HEK293 (cell line): ENCODE measurements at regions not wholly inside any gene's neighbourhood (a gene's known extent, or its start where the extent isn't known, plus 50 kb on each side); places are given as distances from the start of the nearest gene placed in this dataset.

Experiments
- CTCF ChIA-PET: fragments of 350-600 bp; formaldehyde crosslinking; extraction: SDS; loops from one replicate; lab custom pipeline; 2021; ENCODE audit warnings: antibody characterized with exemption; lab: Yijun Ruan, JAX
- POLR2A ChIA-PET: fragments of 300-600 bp; formaldehyde crosslinking; extraction: SDS; loops from one replicate; lab custom pipeline; 2020; ENCODE audit warnings: antibody characterized with exemption, inconsistent platforms; lab: Yijun Ruan, JAX
- H3K27ac ChIP-seq: fragments of 200-500 bp; sonication (Bioruptor generic); 2 replicates; pipeline ENCODE4 v1.5.1; 2014; ENCODE audit warnings: low read depth, low read length, control low read depth, inconsistent platforms; ENCODE audit errors: extremely low read depth
- H3K36me3 ChIP-seq, 2 experiments: fragments of 200-500 bp in 1 of 2; sonication (Bioruptor generic) in 1 of 2; 1 replicate in 1 of 2; 2 replicates in 1 of 2; pipeline ENCODE4 v1.5.1; 2014 to 2017; ENCODE audit warnings: inconsistent platforms in 2 of 2, low read length in 2 of 2; ENCODE audit not compliant: control insufficient read depth in 2 of 2, insufficient read depth in 1 of 2
- H3K4me1 ChIP-seq: fragments of 200-500 bp; sonication (Bioruptor generic); 2 replicates; pipeline ENCODE4 v1.5.1; 2014; ENCODE audit warnings: mild to moderate bottlenecking, low read length, inconsistent platforms; ENCODE audit not compliant: control insufficient read depth, insufficient read depth
- H3K4me3 ChIP-seq: 2 replicates; pipeline ENCODE4 v1.5.1; 2011; ENCODE audit warnings: low read depth, mild to moderate bottlenecking, control low read depth, low read length, moderate library complexity
- H3K9me3 ChIP-seq: fragments of 200-500 bp; sonication (Bioruptor generic); 2 replicates; pipeline ENCODE4 v1.5.1; 2014; ENCODE audit warnings: low read depth, low read length, inconsistent platforms; ENCODE audit not compliant: control insufficient read depth, insufficient read depth
- AEBP2 ChIP-seq: fragments of 450-650 bp; formaldehyde crosslinking; IDR thresholded peaks from 2 replicates; pipeline ENCODE4 v1.5.1; 2016; ENCODE audit warnings: missing biosample characterization, missing genetic modification characterization, borderline replicate concordance
- ELK4 ChIP-seq: IDR thresholded peaks from 2 replicates; pipeline ENCODE4 v1.6.1; 2011; ENCODE audit warnings: mild to moderate bottlenecking, low read depth, low read length, borderline replicate concordance
- GLIS1 ChIP-seq: fragments of 450-650 bp; formaldehyde crosslinking; IDR thresholded peaks from 2 replicates; pipeline ENCODE4 v1.5.1; 2016; ENCODE audit warnings: missing biosample characterization, missing genetic modification characterization
- IKZF3 ChIP-seq: fragments of 450-650 bp; IDR thresholded peaks from 2 replicates; pipeline ENCODE4 v1.5.0; 2018; ENCODE audit warnings: missing biosample characterization, mild to moderate bottlenecking, missing genetic modification characterization, moderate library complexity
- KLF10 ChIP-seq: fragments of 450-650 bp; IDR thresholded peaks from 2 replicates; pipeline ENCODE4 v1.5.1; 2018; ENCODE audit warnings: missing biosample characterization, mild to moderate bottlenecking, missing genetic modification characterization
- SP2 ChIP-seq: fragments of 450-650 bp; formaldehyde crosslinking; IDR thresholded peaks from 2 replicates; pipeline ENCODE4 v1.5.1; 2016; ENCODE audit warnings: missing biosample characterization, missing genetic modification characterization
- ZNF501 ChIP-seq: fragments of 450-650 bp; formaldehyde crosslinking; IDR thresholded peaks from 2 replicates; pipeline ENCODE4 v1.5.1; 2016; ENCODE audit warnings: missing biosample characterization, missing genetic modification characterization
- ZNF529 ChIP-seq: fragments of 450-650 bp; formaldehyde crosslinking; IDR thresholded peaks from 2 replicates; pipeline ENCODE4 v1.5.1; 2017; ENCODE audit warnings: missing genetic modification characterization, missing biosample characterization; ENCODE audit not compliant: insufficient replicate concordance
- ZNF623 ChIP-seq: fragments of 450-650 bp; formaldehyde crosslinking; IDR thresholded peaks from 2 replicates; pipeline ENCODE4 v1.5.1; 2016; ENCODE audit warnings: missing biosample characterization, missing genetic modification characterization
- ZSCAN18 ChIP-seq: fragments of 450-650 bp; formaldehyde crosslinking; IDR thresholded peaks from 2 replicates; pipeline ENCODE4 v1.5.1; 2016; ENCODE audit warnings: missing biosample characterization, missing genetic modification characterization
- TF ChIP-seq, protein P1 (sequence below): fragments of 450-650 bp; formaldehyde crosslinking; IDR thresholded peaks from 2 replicates; pipeline ENCODE4 v1.5.1; 2016; ENCODE audit warnings: missing biosample characterization, missing genetic modification characterization, borderline replicate concordance
- TF ChIP-seq, protein P2 (sequence below): fragments of 450-650 bp; formaldehyde crosslinking; IDR thresholded peaks from 2 replicates; pipeline ENCODE4 v1.5.1; 2016; ENCODE audit warnings: missing biosample characterization, missing genetic modification characterization

GRCh38 chr7:16144361-16144760, 277.0 kb downstream of the CRPPA start (continued):
- TF ChIP-seq, protein P1, sequence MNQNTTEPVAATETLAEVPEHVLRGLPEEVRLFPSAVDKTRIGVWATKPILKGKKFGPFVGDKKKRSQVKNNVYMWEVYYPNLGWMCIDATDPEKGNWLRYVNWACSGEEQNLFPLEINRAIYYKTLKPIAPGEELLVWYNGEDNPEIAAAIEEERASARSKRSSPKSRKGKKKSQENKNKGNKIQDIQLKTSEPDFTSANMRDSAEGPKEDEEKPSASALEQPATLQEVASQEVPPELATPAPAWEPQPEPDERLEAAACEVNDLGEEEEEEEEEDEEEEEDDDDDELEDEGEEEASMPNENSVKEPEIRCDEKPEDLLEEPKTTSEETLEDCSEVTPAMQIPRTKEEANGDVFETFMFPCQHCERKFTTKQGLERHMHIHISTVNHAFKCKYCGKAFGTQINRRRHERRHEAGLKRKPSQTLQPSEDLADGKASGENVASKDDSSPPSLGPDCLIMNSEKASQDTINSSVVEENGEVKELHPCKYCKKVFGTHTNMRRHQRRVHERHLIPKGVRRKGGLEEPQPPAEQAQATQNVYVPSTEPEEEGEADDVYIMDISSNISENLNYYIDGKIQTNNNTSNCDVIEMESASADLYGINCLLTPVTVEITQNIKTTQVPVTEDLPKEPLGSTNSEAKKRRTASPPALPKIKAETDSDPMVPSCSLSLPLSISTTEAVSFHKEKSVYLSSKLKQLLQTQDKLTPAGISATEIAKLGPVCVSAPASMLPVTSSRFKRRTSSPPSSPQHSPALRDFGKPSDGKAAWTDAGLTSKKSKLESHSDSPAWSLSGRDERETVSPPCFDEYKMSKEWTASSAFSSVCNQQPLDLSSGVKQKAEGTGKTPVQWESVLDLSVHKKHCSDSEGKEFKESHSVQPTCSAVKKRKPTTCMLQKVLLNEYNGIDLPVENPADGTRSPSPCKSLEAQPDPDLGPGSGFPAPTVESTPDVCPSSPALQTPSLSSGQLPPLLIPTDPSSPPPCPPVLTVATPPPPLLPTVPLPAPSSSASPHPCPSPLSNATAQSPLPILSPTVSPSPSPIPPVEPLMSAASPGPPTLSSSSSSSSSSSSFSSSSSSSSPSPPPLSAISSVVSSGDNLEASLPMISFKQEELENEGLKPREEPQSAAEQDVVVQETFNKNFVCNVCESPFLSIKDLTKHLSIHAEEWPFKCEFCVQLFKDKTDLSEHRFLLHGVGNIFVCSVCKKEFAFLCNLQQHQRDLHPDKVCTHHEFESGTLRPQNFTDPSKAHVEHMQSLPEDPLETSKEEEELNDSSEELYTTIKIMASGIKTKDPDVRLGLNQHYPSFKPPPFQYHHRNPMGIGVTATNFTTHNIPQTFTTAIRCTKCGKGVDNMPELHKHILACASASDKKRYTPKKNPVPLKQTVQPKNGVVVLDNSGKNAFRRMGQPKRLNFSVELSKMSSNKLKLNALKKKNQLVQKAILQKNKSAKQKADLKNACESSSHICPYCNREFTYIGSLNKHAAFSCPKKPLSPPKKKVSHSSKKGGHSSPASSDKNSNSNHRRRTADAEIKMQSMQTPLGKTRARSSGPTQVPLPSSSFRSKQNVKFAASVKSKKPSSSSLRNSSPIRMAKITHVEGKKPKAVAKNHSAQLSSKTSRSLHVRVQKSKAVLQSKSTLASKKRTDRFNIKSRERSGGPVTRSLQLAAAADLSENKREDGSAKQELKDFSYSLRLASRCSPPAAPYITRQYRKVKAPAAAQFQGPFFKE (tag by site-specific recombination), result no peak
- no peak for TF ChIP-seq ZSCAN18 (tag by site-specific recombination)
- TF ChIP-seq, protein P2, sequence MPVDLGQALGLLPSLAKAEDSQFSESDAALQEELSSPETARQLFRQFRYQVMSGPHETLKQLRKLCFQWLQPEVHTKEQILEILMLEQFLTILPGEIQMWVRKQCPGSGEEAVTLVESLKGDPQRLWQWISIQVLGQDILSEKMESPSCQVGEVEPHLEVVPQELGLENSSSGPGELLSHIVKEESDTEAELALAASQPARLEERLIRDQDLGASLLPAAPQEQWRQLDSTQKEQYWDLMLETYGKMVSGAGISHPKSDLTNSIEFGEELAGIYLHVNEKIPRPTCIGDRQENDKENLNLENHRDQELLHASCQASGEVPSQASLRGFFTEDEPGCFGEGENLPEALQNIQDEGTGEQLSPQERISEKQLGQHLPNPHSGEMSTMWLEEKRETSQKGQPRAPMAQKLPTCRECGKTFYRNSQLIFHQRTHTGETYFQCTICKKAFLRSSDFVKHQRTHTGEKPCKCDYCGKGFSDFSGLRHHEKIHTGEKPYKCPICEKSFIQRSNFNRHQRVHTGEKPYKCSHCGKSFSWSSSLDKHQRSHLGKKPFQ (tag by site-specific recombination), result no peak

- CTCF ChIA-PET, result interaction anchor here (1.7 kb wide), 1 partner anchor 40 kb away, joined by 4 read pairs; no protein-coding TSS in a partner anchor
- no peaks in the 10 kb centered on the region for H3K4me1 ChIP-seq
- no peaks in the 10 kb centered on the region for H3K36me3 ChIP-seq
- POLR2A ChIA-PET, result no interaction called here
- no peaks in the 10 kb centered on the region for H3K9me3 ChIP-seq
- TF ChIP-seq ZNF501 (tag by site-specific recombination) (no peak), IKZF3 (no peak), GLIS1 (tag by site-specific recombination) (no peak), AEBP2 (tag by site-specific recombination) (no peak), SP2 (no peak), ELK4 (no peak), ZNF529 (tag by site-specific recombination) (no peak)
- no peak overlapping the region for H3K4me3 ChIP-seq
- H3K27ac ChIP-seq, result no peak overlapping the region
Observed at GRCh38 chr7:16137944-16138343, 283.4 kb downstream of the CRPPA start.

DNA sequence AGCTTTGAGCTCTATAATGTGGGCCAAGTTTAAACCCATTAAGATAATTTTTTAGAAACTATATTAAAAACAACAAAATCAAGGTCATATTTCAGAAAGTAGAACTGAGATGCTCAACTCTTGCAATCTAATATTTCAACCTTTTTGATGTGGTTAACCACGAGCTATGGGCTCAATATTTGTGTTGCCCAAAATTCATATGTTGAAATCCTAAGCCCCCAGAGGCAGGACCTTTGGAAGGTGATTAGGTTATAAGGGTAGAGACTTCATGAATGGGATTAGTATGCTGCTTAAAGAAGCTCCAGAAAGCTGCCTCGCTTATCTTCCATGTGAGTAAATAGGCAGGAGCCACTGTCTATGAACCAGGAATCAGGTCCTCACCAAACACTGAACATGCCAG, 284.4 kb downstream of the CRPPA start:
- POLR2A ChIA-PET, result no interaction called here
- TF ChIP-seq ZNF623 (tag by site-specific recombination) (no peak), KLF10 (tag by site-specific recombination) (no peak)
- H3K4me3 ChIP-seq, result no peak overlapping the region
- CTCF ChIA-PET, result interaction anchor here (0.5 to 1.7 kb wide), 3 partner anchors 39 to 587 kb away, joined by 3 to 4 read pairs (median 4); no protein-coding TSS in a partner anchor
- H3K27ac ChIP-seq, result no peak overlapping the region
- no peaks in the 10 kb centered on the region for H3K9me3 ChIP-seq
- H3K36me3 ChIP-seq, result no peaks in the 10 kb centered on the region
- H3K4me1 ChIP-seq, result no peaks in the 10 kb centered on the region
